ENCODE measurements at regions not wholly inside any gene's neighbourhood (a gene's known extent, or its start where the extent isn't known, plus 50 kb on each side); places are given as distances from the start of the nearest gene placed in this dataset.

DNA sequence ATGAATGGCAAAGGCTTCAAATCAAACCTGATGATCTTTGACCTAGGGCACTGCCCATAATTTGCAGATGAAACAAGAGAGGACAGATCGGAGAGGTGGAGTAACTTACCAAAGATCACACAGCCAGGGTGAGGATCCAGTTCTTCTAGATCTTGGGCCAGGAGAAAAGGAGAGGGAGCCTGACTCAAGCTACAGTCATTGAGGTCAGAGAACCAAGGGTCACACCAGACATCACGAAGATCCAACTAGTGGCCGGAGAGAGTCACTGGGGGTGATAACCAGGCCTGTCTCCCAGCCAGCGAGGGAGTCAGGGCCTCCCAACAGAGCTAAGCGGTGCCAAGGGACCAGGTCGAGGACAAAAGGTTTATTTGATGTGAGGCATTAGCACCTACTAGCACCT is 115.0 kb downstream of the RIPK4 start:
- DNase-seq = no peak

DNA sequence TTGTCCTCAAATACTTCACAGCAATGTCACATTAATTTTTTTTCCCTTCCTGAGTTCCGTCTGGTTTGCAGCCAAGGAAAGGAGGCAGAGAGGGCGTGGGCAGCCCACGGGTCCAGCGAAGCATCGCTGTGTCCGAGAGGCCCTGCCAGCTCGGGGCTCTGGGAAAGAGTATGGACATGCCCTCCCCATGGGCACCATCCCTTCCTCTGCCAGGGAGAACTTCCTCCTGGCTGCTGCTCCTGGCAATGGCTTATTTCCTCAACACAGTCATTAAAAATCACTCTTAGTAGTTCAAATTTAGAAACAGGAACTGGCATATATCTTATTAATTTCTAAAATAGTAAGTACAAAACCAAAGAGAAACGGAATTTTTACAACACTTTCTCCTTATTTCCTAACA is 115.4 kb downstream of the RIPK4 start:
- no peak for DNase-seq

DNA sequence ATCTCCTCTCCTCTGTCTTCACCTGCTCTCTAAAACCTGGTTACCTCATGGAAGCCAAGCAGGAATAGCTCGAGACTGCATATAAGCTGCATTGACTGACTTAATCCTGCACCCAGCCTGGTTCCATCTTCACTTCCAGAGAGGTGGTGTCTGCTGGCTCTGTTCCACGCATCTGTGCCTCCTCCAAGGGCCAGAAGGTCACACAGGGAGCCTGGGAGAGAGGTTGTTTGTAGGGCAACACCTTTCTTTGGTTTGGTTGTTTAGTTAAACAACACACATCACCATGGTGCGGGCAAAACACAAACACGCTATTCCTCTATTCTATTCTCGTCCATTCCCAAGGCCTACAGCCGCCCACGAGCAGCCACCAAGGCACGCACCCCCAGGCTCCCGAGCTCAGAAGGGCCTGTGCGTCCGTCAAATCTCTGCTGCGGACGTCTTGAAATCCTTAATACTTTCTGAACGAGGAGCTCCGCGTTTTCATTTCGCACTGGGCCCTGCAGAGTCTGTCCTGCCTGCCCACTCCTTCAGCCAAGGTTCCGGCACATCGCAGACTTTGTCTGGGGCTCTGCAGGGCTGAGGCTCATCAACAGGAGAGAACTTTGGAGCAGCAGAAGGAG is 116.2 kb downstream of the RIPK4 start:
- no peak for DNase-seq

- DNase-seq = no peak
Observed at GRCh38 chr21:41648591-41649031, 118.2 kb downstream of the RIPK4 start.

- DNase-seq = no peak
Observed at GRCh38 chr21:41647806-41648561, 118.9 kb downstream of the RIPK4 start.

DNA sequence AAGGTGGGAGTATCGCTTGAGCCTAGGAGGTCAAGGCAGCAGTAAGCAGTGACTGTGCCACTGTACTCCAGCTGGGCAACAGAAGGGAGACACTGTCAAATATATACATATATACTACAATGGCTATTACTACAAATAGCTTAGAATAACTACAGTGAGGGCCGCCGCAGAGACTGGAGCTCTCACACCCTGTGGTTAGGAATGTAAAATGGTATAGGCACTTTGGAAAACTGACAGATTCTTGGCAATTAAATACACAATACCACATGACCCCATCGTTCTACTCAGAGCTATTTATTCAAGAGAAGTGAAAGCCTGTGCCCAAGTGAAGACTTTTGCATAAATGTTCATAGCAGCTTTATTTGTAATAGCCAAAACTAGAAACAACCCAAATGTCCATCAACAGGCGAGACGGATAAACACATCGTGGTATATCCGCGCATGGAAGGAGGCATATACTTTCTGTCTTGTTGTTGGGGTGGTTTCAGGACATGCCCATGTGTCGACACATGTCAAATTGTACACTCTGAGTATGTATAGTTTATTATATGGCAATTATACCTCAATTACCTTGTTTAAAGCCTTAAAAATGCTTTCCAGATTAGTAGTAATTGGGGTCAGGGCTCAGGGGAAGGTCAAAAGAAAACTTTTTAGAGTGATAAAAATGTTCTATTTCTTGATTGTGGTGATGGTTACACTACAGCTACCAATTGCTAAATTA is 123.4 kb downstream of the RIPK4 start:
- DNase-seq = no peak

GRCh38 chr21:41641821-41642701 is 124.8 kb downstream of the RIPK4 start:
- no peak for DNase-seq

GRCh38 chr21:41641510-41641815 is 125.4 kb downstream of the RIPK4 start:
- DNase-seq = no peak

DNA sequence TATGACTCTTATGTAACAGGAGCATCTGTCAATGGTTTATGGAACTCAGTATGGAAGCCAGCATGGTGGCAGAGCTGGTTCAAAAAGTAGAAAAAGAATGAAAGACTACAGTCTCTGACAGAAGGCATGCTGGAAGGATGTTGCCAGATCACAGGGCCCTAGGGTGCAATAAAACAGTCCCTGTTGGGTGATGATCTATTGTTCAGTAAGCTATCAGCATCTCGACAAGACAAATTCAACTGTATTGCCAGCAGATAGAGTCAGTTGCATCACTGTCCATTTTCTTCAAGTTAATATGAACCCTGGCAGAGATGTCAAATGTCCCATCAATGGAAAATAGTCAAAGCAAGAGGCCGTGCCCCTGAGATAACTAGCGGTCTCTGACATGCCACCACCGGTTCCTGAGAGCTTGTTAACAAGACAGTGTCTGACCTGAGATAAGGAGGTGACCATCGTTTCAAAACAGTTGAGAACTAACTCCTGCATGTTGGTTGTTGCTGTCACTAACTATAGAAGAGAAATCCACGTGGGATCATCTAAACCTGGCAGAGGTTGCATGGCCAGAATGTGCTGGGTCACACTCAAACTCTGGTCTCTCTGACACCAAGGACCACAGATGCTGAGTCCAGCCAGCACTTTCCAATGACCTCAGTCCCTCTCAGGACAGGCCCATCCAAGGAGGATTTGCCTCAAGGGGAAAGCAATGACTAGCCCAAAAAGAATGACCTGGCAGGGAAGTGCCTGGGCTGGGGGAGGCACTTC is 125.9 kb downstream of the RIPK4 start:
- no peak for DNase-seq

DNA sequence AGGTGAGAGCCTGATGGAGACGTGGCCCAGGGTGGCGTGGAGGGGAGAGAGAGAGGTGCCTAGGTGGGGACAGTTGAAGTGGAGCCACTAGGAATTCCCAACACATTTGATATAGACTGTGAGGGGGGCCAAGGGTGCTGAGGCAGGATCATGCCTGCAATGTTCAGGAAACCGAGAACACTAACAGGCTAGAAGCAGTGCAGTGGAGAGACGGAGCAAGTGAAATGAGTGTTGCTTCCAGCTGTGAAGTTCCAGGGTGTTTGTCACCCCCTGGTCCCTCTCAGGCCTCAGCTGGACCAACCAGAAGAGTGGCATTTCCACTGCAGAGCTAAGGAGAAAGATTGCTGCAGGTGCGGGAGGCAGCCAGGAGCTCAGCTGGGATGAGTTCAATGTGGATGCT is 127.1 kb downstream of the RIPK4 start:
- DNase-seq = no peak

GRCh38 chr21:41639336-41639735 is 127.5 kb downstream of the RIPK4 start:
- no peak for DNase-seq

- DNase-seq = no peak
Observed at GRCh38 chr21:41638201-41638790, 128.6 kb downstream of the RIPK4 start.

DNA sequence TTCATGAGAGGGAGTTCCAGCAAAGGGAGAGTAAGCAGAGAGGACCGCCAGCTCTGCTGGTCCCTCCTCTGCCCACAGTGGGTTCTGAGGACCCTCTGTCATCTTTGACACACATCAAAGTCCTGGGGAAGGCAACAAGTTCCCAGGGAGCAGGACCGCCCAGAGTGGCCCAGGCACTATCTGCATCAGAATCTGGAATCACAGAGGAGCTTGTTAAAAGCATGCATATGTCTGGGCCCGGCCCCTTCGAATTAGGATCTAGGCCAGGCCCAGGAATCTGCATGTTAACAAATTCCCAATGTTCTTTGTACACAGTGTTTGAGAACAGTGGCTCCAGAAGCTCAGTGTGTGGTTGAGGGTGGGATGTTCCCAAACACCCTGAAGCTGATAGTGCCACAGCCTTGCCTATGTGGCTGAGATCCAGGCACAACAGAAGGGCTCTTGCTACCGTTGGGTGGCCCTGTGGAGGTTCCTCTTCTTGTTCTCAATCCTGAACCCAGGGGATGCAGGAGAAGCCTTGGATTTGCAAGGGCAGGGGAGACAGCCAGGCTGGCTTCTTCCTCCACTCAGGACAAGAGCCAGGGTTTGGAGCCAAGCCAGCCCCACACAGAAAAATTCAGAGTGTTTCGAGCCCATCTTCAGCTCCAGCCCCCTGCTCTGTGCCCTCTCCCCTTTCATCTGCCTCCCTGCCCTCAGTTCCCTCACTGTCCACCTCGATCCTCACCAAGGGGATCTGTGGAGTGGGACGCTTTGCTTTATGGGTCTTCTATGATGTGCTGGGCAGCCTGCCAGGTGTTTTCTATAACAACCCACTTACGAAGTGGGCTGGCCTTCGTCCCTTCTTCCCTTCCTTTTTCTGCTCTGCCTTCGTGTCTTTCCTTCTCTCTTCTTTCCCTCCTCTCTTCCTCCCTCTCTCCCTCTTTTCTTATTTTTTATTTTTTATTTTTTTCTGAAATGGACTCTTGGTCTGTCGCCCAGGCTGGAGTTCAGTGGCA is 129.0 kb upstream of the TMPRSS2 start:
- DNase-seq = no peak

GRCh38 chr21:41635874-41636273 is 127.9 kb upstream of the TMPRSS2 start:
- no peak for DNase-seq

- DNase-seq = no peak
Observed at GRCh38 chr21:41634858-41635257, 126.9 kb upstream of the TMPRSS2 start.

- DNase-seq = no peak
Observed at GRCh38 chr21:41634211-41634694, 126.3 kb upstream of the TMPRSS2 start.

DNA sequence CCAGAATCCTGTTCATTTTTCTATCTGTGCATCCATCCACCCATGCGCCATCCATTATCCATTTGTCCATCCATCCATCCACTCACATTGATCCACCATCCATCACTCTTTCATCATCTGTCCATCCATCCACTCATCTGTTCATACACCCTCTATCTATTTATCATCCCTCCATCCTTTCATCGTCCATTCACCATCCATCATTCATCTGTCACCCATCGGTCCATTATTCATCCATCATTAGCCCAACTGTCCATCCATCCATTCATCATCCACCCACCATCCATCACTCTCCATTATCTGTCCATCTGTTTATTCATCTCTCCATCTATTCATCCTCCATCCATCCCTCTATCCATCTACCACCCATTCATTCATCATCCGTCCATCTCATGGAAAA is 125.7 kb upstream of the TMPRSS2 start:
- no peak for DNase-seq

GRCh38 chr21:41632748-41633475 is 125.0 kb upstream of the TMPRSS2 start:
- no peak for DNase-seq

DNA sequence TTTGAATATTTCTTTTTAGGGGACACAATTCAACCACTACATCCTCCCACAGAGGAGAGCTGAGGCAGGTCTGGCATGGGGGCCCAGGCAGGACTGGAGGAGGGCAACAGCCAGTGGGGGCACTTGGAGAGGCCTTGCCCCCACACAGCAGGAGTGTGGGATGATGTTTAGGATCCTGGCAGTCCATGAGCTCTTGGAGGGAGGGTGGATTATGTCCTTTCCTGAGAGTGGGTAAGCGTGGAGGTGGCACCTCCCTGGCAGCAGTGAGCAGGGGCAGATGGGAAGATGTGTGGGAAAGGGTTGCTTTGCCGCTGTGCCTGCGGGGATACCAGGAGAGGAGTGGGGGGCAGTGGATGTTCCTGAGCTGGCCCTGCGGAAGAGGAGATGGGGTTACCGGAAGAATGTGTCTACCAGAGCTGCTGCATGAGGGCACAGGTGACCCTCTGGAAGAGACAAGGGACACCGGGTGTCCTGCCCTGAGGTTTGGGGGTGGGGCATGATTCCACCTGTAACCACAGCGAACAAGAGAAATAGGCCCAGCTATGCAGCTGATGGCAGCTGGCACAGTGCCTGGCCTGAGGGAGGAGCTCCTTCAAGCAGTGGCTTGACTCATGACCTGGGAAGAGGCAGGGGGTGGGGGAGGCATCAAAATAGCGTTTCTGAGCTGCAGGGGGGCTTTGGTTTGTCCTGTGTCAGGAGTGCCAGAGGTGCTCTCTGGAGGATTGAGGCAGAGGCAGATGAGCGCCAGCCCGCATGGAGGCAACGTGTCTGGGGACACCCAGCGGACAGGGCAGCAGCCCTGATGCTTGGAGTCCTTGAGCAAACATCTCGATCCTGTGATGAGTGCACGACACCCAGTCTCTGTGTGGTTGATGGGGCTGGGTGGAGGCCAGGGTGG is 123.9 kb upstream of the TMPRSS2 start:
- DNase-seq = no peak
